Panc1 (cell line): ENCODE measurements at regions not wholly inside any gene's neighbourhood (a gene's known extent, or its start where the extent isn't known, plus 50 kb on each side); places are given as distances from the start of the nearest gene placed in this dataset.

ENCODE experiments used
- CTCF ChIP-seq: fragments of 450-650 bp; IDR thresholded peaks from 2 replicates; pipeline ENCODE4 v1.5.1; 2017; ENCODE audit warnings: mild to moderate bottlenecking
- POLR2AphosphoS5 ChIP-seq: IDR thresholded peaks from 2 replicates; pipeline ENCODE4 v1.6.1; 2012; ENCODE audit warnings: mild to moderate bottlenecking, low read depth, low read length, moderate library complexity
- REST ChIP-seq, 2 experiments: IDR thresholded peaks; 2 replicates each; pipeline ENCODE4 v1.6.1; 2011 to 2012; ENCODE audit warnings: low read depth in 2 of 2, control low read depth in 1 of 2, low read length in 1 of 2, mild to moderate bottlenecking in 1 of 2, moderate library complexity in 1 of 2; ENCODE audit not compliant: insufficient read depth in 1 of 2
- SIN3A ChIP-seq: IDR thresholded peaks from 2 replicates; pipeline ENCODE4 v1.6.1; 2012; ENCODE audit warnings: low read depth, mild to moderate bottlenecking, low read length, moderate library complexity, borderline replicate concordance; ENCODE audit not compliant: insufficient read depth
- TCF7L2 ChIP-seq: IDR thresholded peaks from 2 replicates; pipeline ENCODE4 v1.6.1; 2011; ENCODE audit warnings: mild to moderate bottlenecking, low read depth, low read length, inconsistent platforms

GRCh38 chr5:118156181-118156580, 832.2 kb downstream of the DTWD2 start:
- TF ChIP-seq CTCF (no peak), POLR2AphosphoS5 (no peak), SIN3A (no peak), REST (IDR thresholded peaks at IDR 0.05; ENCODE audit: insufficient read depth in 1 of 2, low read depth in 2 of 2, low read length in 1 of 2) (no peak), TCF7L2 (no peak)
